ENCODE measurements at regions not wholly inside any gene's neighbourhood (a gene's known extent, or its start where the extent isn't known, plus 50 kb on each side); places are given as distances from the start of the nearest gene placed in this dataset.

GRCh38 chr2:33704406-33704855, 105.3 kb upstream of the FAM98A start (continued):
- TF ChIP-seq, protein P1, sequence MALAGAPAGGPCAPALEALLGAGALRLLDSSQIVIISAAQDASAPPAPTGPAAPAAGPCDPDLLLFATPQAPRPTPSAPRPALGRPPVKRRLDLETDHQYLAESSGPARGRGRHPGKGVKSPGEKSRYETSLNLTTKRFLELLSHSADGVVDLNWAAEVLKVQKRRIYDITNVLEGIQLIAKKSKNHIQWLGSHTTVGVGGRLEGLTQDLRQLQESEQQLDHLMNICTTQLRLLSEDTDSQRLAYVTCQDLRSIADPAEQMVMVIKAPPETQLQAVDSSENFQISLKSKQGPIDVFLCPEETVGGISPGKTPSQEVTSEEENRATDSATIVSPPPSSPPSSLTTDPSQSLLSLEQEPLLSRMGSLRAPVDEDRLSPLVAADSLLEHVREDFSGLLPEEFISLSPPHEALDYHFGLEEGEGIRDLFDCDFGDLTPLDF (CRISPR knock-in tag; IDR thresholded peaks at IDR 0.05) = no peak
- TF ChIP-seq, protein P2, sequence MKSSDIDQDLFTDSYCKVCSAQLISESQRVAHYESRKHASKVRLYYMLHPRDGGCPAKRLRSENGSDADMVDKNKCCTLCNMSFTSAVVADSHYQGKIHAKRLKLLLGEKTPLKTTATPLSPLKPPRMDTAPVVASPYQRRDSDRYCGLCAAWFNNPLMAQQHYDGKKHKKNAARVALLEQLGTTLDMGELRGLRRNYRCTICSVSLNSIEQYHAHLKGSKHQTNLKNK (CRISPR knock-in tag; IDR thresholded peaks at IDR 0.05) = no peak

- POLR2A ChIA-PET = no interaction called here
- CTCF ChIA-PET = no interaction called here
- Mint-ChIP-seq H3K36me3 (peaks cover 48% of the 10 kb centered on the region), H3K9me3 (peaks cover 68% of the 10 kb centered on the region), H3K27ac (no peak overlapping the region), H3K4me3 (no peak overlapping the region), H3K27me3 (ENCODE audit: low read depth) (0 out of 2 replicates have a peak, but pooled peaks cover 4% of the 10 kb centered on the region), H3K4me1 (no peaks in the 10 kb centered on the region)
- no peak for TF ChIP-seq ZNF219 (CRISPR knock-in tag; IDR thresholded peaks at IDR 0.05; ENCODE audit: borderline replicate concordance)
- TF ChIP-seq, protein P2 (CRISPR knock-in tag; IDR thresholded peaks at IDR 0.05) = no peak
- TF ChIP-seq, protein P3, sequence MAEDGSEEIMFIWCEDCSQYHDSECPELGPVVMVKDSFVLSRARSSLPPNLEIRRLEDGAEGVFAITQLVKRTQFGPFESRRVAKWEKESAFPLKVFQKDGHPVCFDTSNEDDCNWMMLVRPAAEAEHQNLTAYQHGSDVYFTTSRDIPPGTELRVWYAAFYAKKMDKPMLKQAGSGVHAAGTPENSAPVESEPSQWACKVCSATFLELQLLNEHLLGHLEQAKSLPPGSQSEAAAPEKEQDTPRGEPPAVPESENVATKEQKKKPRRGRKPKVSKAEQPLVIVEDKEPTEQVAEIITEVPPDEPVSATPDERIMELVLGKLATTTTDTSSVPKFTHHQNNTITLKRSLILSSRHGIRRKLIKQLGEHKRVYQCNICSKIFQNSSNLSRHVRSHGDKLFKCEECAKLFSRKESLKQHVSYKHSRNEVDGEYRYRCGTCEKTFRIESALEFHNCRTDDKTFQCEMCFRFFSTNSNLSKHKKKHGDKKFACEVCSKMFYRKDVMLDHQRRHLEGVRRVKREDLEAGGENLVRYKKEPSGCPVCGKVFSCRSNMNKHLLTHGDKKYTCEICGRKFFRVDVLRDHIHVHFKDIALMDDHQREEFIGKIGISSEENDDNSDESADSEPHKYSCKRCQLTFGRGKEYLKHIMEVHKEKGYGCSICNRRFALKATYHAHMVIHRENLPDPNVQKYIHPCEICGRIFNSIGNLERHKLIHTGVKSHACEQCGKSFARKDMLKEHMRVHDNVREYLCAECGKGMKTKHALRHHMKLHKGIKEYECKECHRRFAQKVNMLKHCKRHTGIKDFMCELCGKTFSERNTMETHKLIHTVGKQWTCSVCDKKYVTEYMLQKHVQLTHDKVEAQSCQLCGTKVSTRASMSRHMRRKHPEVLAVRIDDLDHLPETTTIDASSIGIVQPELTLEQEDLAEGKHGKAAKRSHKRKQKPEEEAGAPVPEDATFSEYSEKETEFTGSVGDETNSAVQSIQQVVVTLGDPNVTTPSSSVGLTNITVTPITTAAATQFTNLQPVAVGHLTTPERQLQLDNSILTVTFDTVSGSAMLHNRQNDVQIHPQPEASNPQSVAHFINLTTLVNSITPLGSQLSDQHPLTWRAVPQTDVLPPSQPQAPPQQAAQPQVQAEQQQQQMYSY (CRISPR knock-in tag; IDR thresholded peaks at IDR 0.05) = no peak
- TF ChIP-seq ZNF423 (CRISPR knock-in tag; IDR thresholded peaks at IDR 0.05) = no peak
- no peak for TF ChIP-seq TEAD1 (CRISPR knock-in tag; IDR thresholded peaks at IDR 0.05)
- no peak for TF ChIP-seq NFYB (CRISPR knock-in tag; conservative IDR thresholded peaks at IDR 0.05; ENCODE audit: low read depth)
- TF ChIP-seq ELF4 (CRISPR knock-in tag; IDR thresholded peaks at IDR 0.05; ENCODE audit: low read depth) = no peak
- no peak for TF ChIP-seq ZNF532 (CRISPR knock-in tag; IDR thresholded peaks at IDR 0.05; ENCODE audit: borderline replicate concordance)
- TF ChIP-seq ZNF671 (CRISPR knock-in tag; IDR thresholded peaks at IDR 0.05) = no peak
- no peak for TF ChIP-seq STAT6 (CRISPR knock-in tag; conservative IDR thresholded peaks at IDR 0.05; ENCODE audit: low read depth)
- TF ChIP-seq ATF1 (CRISPR knock-in tag; IDR thresholded peaks at IDR 0.05) = no peak
- TF ChIP-seq SOX15 (CRISPR knock-in tag; IDR thresholded peaks at IDR 0.05) = no peak
- TF ChIP-seq E2F4 (CRISPR knock-in tag; IDR thresholded peaks at IDR 0.05; ENCODE audit: borderline replicate concordance, low read depth) = no peak
- TF ChIP-seq EMX1 (CRISPR knock-in tag; IDR thresholded peaks at IDR 0.05) = no peak
- TF ChIP-seq SMAD4 (CRISPR knock-in tag; IDR thresholded peaks at IDR 0.05) = no peak
- no peak for DNase-seq (ENCODE audit: low spot score)
- no peak for ATAC-seq
These were observed 97.1 kb upstream of the FAM98A start for GRCh38 chr2:33696234-33696633.

All from WTC11 (cell line).